ENCODE measurements at regions not wholly inside any gene's neighbourhood (a gene's known extent, or its start where the extent isn't known, plus 50 kb on each side); places are given as distances from the start of the nearest gene placed in this dataset.

DNA sequence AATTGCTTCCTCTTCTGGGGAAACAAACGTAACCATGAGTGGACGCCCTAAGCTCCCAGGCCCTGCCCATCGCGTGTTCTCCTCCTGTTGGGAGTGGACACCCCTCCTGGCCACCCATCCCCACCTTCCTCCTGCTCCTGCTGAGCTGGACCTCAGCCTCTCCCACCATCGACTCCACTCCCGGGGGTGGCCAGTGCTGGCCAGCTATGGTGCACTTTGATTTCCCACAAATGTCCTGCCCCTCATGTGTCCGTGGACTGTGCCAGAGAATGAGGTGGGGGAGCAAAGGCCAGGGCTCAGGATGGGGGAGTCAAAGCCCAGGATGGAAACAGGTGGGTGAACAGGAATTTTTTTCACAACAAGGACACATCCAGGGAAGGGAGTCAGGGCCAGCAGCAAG is 62.8 kb downstream of the MED10 start:
- no peak for FAIRE-seq
- Histone ChIP-seq H3K9me1 (replicated peaks; ENCODE audit: control insufficient read depth, extremely low read depth, insufficient read depth, low read length) (no peaks in the 10 kb centered on the region), H3K27ac (ENCODE audit: insufficient read depth, low read depth, low read length) (no peak overlapping the region), H3K4me3 (replicated peaks in 1 of 3; ENCODE audit: insufficient read depth in 1 of 3, low read depth in 1 of 3, low read length in 3 of 3) (no peak overlapping the region), H4K20me1 (replicated peaks; ENCODE audit: control insufficient read depth, extremely low read depth, insufficient read depth, low read length) (no peaks in the 10 kb centered on the region), H3K79me2 (ENCODE audit: control insufficient read depth, insufficient read depth, low read length) (no peaks in the 10 kb centered on the region), H3K4me2 (ENCODE audit: insufficient read depth, low read length) (no peak overlapping the region), H2AFZ (ENCODE audit: low read depth, low read length) (no peak overlapping the region), H3K36me3 (ENCODE audit: control insufficient read depth in 2 of 2, extremely low read depth in 1 of 2, insufficient read depth in 2 of 2, low read length in 2 of 2) (no peaks in the 10 kb centered on the region), H3K27me3 (ENCODE audit: control insufficient read depth in 2 of 2, insufficient read depth in 2 of 2, low read length in 2 of 2) (no peaks in the 10 kb centered on the region), H3K4me1 (ENCODE audit: control insufficient read depth, extremely low read depth, insufficient read depth, low read length) (no peaks in the 10 kb centered on the region), H3K9ac (replicated peaks; ENCODE audit: extremely low read depth, insufficient read depth, low read length) (no peak overlapping the region), H3K9me3 (replicated peaks; ENCODE audit: control insufficient read depth, insufficient read depth, low read length) (no peaks in the 10 kb centered on the region)
- dilution Hi-C loops (cut with MboI; ENCODE audit: extremely low pct_ligation_motif_present, low sequenced_read_pairs) (no loop called here), intact Hi-C loops (cut with micrococcal nuclease) (no loop called here)
- DNase-seq (ENCODE audit: low read depth, low spot score), result no peak
- POLR2A ChIA-PET, result no interaction called here
- no TSS peak for BruUV-seq (replicated peaks)
- CTCF ChIA-PET, result no interaction called here
- no peak for TF ChIP-seq EZH2 (IDR thresholded peaks at IDR 0.05; ENCODE audit: borderline replicate concordance, low read depth, low read length, severe bottlenecking)
- no peak for TF ChIP-seq POLR2AphosphoS5 (IDR thresholded peaks at IDR 0.05; ENCODE audit: insufficient read depth, low read depth, low read length)
- no peak for TF ChIP-seq MYC (IDR thresholded peaks at IDR 0.05; ENCODE audit: low read depth, low read length)
- TF ChIP-seq POLR2A (IDR thresholded peaks at IDR 0.05; ENCODE audit: low read depth, low read length), result no peak
- no peak for TF ChIP-seq JUN (IDR thresholded peaks at IDR 0.05; ENCODE audit: borderline replicate concordance, insufficient read depth, insufficient read length, low read depth)
- no peak for TF ChIP-seq CTCF (IDR thresholded peaks at IDR 0.05; ENCODE audit: extremely low read depth in 1 of 2, insufficient read depth in 1 of 2, low read depth in 1 of 2, low read length in 2 of 2)
- no peak for TF ChIP-seq FOS (IDR thresholded peaks at IDR 0.05; ENCODE audit: borderline replicate concordance, insufficient read depth, low read length)
- TF ChIP-seq MAX (IDR thresholded peaks at IDR 0.05; ENCODE audit: insufficient read depth, insufficient read length), result no peak
- no peak for TF ChIP-seq GATA2 (IDR thresholded peaks at IDR 0.05; ENCODE audit: insufficient read depth, insufficient read length, low read depth, low read length)
